Skeletal muscle tissue (tissue), 3 donors: ENCODE measurements at regions not wholly inside any gene's neighbourhood (a gene's known extent, or its start where the extent isn't known, plus 50 kb on each side); places are given as distances from the start of the nearest gene placed in this dataset.

ENCODE experiments used
- H3K27ac ChIP-seq: one replicate; pipeline ENCODE4 v1.7.0; 2013; ENCODE audit warnings: mild to moderate bottlenecking, low read depth, low read length, inconsistent platforms
- H3K27me3 ChIP-seq, 3 donors: one replicate each; pipeline ENCODE4 v1.7.0; 2013; ENCODE audit warnings: low read length in 3 of 3; ENCODE audit not compliant: control insufficient read depth in 3 of 3, insufficient read depth in 3 of 3
- H3K36me3 ChIP-seq, 3 donors: one replicate each; pipeline ENCODE4 v1.7.0; 2013; ENCODE audit warnings: low read length in 3 of 3; ENCODE audit not compliant: control insufficient read depth in 3 of 3, insufficient read depth in 3 of 3
- H3K4me1 ChIP-seq, 3 donors: one replicate each; pipeline ENCODE4 v1.7.0; 2013; ENCODE audit warnings: low read length in 3 of 3, mild to moderate bottlenecking in 3 of 3; ENCODE audit not compliant: control insufficient read depth in 3 of 3, insufficient read depth in 3 of 3
- H3K4me3 ChIP-seq, 3 donors: one replicate each; pipeline ENCODE4 v1.7.0; 2013; ENCODE audit warnings: low read length in 3 of 3
- H3K9ac ChIP-seq, 3 donors: one replicate each; pipeline ENCODE4 v1.7.0; 2013; ENCODE audit warnings: low read length in 3 of 3, mild to moderate bottlenecking in 3 of 3, moderate library complexity in 2 of 3, low read depth in 1 of 3
- H3K9me3 ChIP-seq, 3 donors: one replicate each; pipeline ENCODE4 v1.7.0; 2013; ENCODE audit warnings: low read length in 3 of 3; ENCODE audit not compliant: control insufficient read depth in 3 of 3
- donor health status: Osteomylitis.

DNA sequence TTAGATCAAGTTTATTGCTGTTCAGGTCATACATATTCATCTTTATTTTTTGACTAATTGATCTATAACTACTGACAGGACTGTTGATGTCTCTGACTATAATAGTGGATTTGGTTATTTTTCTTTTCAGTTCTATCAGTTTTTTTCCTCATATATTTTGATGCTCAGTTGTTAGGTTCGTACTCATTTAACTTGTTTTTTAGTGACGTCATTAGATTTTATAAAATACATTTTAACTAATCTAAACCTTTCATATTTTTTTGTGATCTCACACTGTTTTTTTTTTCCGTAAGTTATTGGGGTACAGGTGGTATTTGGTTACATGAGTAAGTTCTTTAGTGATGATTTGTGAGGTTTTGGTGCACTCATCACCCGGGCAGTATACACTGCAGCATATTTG, 841.2 kb upstream of the FBXO33 start:
- no peaks in the 10 kb centered on the region for H3K36me3 ChIP-seq
- no peaks in the 10 kb centered on the region for H3K9me3 ChIP-seq
- no peak overlapping the region for H3K4me3 ChIP-seq
- H3K27ac ChIP-seq = no peak overlapping the region
- H3K27me3 ChIP-seq = no peaks in the 10 kb centered on the region
- no peaks in the 10 kb centered on the region for H3K4me1 ChIP-seq
- no peak overlapping the region for H3K9ac ChIP-seq

DNA sequence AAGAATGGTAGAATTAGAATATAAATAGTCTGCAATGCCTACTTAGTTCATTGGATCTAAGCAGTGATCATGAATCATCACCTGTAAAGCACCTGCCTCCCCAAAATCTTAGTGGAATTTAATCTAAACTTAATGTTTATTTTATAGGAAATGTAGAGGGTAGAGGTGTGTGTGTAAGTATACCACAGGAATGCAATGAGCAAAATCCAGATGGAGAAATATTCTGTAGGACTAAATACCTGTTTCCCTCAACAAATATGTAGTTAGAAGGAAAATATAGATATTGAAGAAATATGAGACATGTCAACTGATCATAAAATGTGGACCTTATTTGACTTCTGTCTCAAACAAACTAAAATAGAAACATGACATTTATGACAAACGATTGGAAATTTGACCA, 839.2 kb upstream of the FBXO33 start:
- no peaks in the 10 kb centered on the region for H3K27me3 ChIP-seq
- no peaks in the 10 kb centered on the region for H3K36me3 ChIP-seq
- H3K9me3 ChIP-seq = no peaks in the 10 kb centered on the region
- H3K9ac ChIP-seq = no peak overlapping the region
- no peaks in the 10 kb centered on the region for H3K4me1 ChIP-seq
- no peak overlapping the region for H3K4me3 ChIP-seq
- H3K27ac ChIP-seq = no peak overlapping the region

DNA sequence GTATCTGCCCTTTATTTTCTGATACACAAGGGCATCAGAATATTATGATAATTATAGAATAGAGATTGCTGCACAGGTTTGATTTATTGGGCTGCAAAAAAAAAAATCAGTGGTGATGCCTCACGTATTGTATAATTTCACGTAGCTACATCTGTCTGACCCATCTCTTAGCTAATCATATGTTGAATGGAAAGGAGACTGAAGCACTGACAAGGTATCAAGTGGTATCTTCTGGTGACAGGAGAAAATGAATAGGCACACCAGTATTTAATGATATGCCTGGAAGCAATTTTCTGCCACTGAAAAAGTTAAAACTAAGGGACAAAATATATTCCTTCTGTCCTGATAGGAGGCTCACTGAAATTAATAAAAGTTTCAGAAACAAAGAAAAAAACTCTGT, 837.2 kb upstream of the FBXO33 start:
- no peaks in the 10 kb centered on the region for H3K9me3 ChIP-seq
- no peak overlapping the region for H3K9ac ChIP-seq
- no peaks in the 10 kb centered on the region for H3K36me3 ChIP-seq
- no peak overlapping the region for H3K27ac ChIP-seq
- no peak overlapping the region for H3K4me3 ChIP-seq
- H3K27me3 ChIP-seq = no peaks in the 10 kb centered on the region
- H3K4me1 ChIP-seq = no peaks in the 10 kb centered on the region

DNA sequence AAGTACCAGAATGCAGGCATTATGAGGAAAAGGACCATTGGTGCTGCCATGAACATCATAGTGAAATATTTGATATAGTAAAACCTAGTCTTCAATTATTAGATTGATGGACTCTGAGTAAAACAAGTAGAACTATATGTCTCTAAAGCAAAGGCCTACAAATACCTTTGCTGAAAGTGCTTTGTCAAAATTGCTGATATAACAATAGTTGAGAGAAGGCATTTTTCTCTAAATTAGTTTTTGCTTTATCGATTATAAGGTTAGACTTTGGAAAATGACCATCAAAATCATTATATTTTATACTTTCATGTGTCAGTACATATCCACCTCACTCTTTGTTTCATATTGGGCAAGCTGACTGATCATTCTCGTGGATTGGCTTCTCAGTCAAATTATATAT, 836.0 kb upstream of the FBXO33 start:
- no peaks in the 10 kb centered on the region for H3K36me3 ChIP-seq
- H3K4me1 ChIP-seq = no peaks in the 10 kb centered on the region
- H3K4me3 ChIP-seq = no peak overlapping the region
- no peak overlapping the region for H3K27ac ChIP-seq
- H3K9ac ChIP-seq = no peak overlapping the region
- no peaks in the 10 kb centered on the region for H3K9me3 ChIP-seq
- no peaks in the 10 kb centered on the region for H3K27me3 ChIP-seq

DNA sequence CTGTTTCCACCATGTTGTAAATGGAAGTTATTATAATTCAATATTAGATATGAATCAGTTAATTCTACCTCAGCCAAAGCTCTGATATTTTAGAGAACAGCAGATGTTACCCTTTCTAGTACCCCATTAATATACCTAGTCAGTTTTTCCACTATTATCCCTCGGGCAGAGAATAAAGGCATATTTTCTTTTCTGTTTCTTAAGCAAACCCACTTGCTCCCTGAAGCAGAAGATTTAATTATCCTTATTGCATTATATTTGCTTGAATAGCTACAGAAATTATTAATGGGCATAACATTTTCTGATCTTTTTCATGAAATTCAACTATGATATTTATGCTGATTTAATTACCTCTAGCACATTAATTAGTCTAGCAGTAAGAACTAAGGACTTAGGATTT, 832.9 kb upstream of the FBXO33 start:
- H3K4me3 ChIP-seq = no peak overlapping the region

DNA sequence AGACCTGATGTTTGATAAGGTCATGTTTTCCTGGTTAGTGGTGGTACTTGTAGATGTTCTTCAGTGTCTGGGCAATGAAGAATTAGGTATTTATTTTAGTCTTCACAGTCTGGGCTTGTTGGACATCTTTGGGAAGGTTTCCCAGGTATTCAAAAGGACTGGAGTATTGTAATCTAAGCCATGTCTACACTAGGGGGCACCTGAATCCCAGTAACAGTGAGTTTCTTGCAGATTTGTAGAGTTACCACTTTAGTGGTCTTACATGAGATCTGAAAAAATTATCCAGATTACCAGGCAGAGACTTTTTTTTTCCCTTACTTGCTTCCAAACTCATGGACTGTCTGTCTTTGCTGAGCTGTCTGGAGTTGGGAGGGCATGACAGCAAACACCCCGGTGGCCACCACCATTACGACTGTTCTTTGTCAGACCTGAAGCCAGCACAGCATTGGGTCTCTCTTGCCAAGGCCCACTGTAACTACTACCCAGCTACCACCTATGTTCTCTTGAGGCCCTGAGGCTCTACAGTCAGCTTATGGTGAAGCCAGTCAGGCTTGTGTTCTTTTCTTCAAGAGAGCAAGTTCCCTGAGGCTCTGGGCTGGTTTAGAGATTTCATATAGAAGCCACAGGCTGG, 820.7 kb upstream of the FBXO33 start:
- no peaks in the 10 kb centered on the region for H3K27me3 ChIP-seq
- no peak overlapping the region for H3K27ac ChIP-seq
- H3K4me1 ChIP-seq = no peaks in the 10 kb centered on the region

More for the DNA sequence above, 832.9 kb upstream of the FBXO33 start:
- no peaks in the 10 kb centered on the region for H3K27me3 ChIP-seq
- no peak overlapping the region for H3K27ac ChIP-seq
- H3K9me3 ChIP-seq = no peaks in the 10 kb centered on the region
- H3K4me1 ChIP-seq = no peaks in the 10 kb centered on the region
- no peaks in the 10 kb centered on the region for H3K36me3 ChIP-seq
- no peak overlapping the region for H3K9ac ChIP-seq

DNA sequence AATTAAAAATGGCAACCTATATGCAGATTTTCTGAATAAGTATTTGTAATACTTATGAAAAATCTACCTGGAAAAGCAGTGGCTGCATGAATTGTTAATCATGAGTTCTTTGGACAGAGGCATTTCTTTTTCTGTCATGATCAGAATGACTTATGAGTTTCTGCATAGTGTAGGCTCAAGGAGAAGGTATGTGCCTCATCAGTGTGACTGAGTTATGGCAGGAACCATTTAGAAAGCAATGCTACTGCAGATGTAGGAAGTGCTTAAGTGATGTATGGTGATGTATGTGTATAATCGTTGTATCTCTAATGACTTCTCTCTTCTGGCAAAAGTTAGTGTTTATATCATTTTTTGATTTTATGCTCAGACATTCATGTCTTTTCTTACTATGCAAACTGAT, 816.4 kb upstream of the FBXO33 start:
- Histone ChIP-seq H3K4me3 (no peak overlapping the region), H3K9ac (no peak overlapping the region), H3K27me3 (no peaks in the 10 kb centered on the region), H3K9me3 (no peaks in the 10 kb centered on the region), H3K27ac (no peak overlapping the region), H3K36me3 (no peaks in the 10 kb centered on the region), H3K4me1 (no peaks in the 10 kb centered on the region)

More for the DNA sequence above, 820.7 kb upstream of the FBXO33 start:
- H3K4me3 ChIP-seq = no peak overlapping the region
- no peaks in the 10 kb centered on the region for H3K9me3 ChIP-seq
- H3K9ac ChIP-seq = no peak overlapping the region
- no peaks in the 10 kb centered on the region for H3K36me3 ChIP-seq

DNA sequence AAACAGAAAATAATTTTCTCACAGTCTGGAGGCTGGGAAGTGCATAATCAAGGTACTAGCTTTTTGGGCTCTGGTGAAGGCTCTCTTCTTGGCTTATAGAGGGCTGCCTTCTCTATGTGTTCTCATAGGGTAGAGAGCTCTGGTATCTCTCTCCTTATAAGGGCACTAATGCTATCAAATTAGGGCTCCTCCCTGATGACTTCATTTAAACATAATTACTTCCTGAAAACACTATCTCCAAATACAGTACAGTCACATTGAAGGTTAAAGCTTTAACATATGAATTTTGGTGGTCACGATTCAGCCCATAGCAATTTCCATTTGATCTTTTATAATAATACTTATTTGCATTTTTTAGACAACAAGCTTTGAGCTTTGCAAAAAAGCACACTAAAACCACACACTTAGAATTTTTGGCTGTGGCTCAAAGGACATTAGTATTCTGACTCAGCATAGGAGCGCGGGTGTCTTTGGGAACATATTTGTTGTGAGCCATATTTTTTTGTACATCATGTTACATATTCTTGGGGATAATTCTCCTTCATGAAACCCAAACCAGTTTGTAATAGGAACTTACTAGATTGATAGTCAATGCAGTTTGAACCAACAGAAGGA, 808.1 kb upstream of the FBXO33 start:
- H3K4me3 ChIP-seq = no peak overlapping the region
- H3K4me1 ChIP-seq = no peaks in the 10 kb centered on the region
- H3K9me3 ChIP-seq = no peaks in the 10 kb centered on the region
- no peaks in the 10 kb centered on the region for H3K27me3 ChIP-seq
- no peak overlapping the region for H3K9ac ChIP-seq
- no peak overlapping the region for H3K27ac ChIP-seq
- no peaks in the 10 kb centered on the region for H3K36me3 ChIP-seq

DNA sequence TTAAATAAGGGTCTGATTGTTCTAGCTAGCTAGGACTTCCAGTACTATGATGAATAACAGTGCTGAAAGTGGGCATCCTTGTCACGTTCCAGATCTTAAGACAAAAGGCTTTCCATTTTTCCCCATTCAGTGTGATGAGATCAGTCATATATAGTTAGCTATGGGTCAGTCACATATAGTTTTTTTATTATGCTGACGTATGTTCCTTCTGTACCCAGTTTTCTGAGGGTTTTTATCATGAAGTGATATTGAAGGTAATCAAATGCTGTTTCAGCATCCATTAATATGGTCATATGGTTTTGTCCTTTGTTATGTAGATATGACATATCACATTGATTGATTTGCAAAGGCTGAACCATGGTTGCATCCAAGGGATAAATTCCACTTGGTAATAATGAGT, 800.1 kb upstream of the FBXO33 start:
- H3K27me3 ChIP-seq = no peaks in the 10 kb centered on the region
- no peaks in the 10 kb centered on the region for H3K9me3 ChIP-seq
- no peak overlapping the region for H3K27ac ChIP-seq
- H3K9ac ChIP-seq = no peak overlapping the region
- no peaks in the 10 kb centered on the region for H3K36me3 ChIP-seq
- H3K4me1 ChIP-seq = no peaks in the 10 kb centered on the region
- no peak overlapping the region for H3K4me3 ChIP-seq

DNA sequence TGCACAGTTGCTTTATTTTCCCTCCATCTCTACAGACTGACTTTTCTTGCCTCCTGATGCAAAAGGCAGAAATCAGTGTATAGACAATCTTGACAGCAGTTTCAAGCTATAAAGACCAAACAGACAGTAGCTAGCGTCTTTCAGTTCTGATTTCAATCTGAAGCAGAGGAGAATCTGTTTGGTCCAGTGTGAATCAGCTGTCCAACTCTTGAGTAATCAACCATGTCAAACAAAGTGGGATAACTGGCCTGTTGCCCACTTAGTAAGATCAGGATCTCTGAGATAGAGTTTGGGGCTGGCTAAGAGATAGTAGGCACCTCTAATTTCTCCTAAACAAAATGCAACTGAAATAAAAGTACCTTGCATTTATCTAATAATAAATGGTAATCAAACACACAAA, 797.4 kb upstream of the FBXO33 start:
- H3K4me1 ChIP-seq = no peaks in the 10 kb centered on the region

More for the DNA sequence above, 797.4 kb upstream of the FBXO33 start:
- Histone ChIP-seq H3K4me3 (no peak overlapping the region), H3K9me3 (no peaks in the 10 kb centered on the region), H3K27ac (no peak overlapping the region), H3K36me3 (no peaks in the 10 kb centered on the region), H3K9ac (no peak overlapping the region), H3K27me3 (no peaks in the 10 kb centered on the region)
